ENCODE measurements at regions not wholly inside any gene's neighbourhood (a gene's known extent, or its start where the extent isn't known, plus 50 kb on each side); places are given as distances from the start of the nearest gene placed in this dataset.

GRCh38 chr6:156639009-156639721, 138.0 kb upstream of the ARID1B start:
- TF ChIP-seq POLR2A (IDR thresholded peaks at IDR 0.05) (no peak), CTCF (IDR thresholded peaks at IDR 0.05) (no peak), EP300 (IDR thresholded peaks at IDR 0.05; ENCODE audit: low read depth) (no peak), POLR2AphosphoS5 (IDR thresholded peaks at IDR 0.05) (no peak)
